ENCODE measurements at regions not wholly inside any gene's neighbourhood (a gene's known extent, or its start where the extent isn't known, plus 50 kb on each side); places are given as distances from the start of the nearest gene placed in this dataset.

- no peaks in the 10 kb centered on the region for H3K9me3 ChIP-seq
- no peaks in the 10 kb centered on the region for H3K4me1 ChIP-seq
- DNase-seq, result no peak
- 81 to 90% methylated on average over 2 of the region's 2 CpGs for WGBS, 2 donors
- TF ChIP-seq POLR2AphosphoS5 (IDR thresholded peaks at IDR 0.05) (no peak), EP300 (IDR thresholded peaks at IDR 0.05) (no peak), CTCF (IDR thresholded peaks at IDR 0.05) (no peak), POLR2A (IDR thresholded peaks at IDR 0.05) (no peak)
- H3K36me3 ChIP-seq, result no peaks in the 10 kb centered on the region
- H3K27me3 ChIP-seq, result no peaks in the 10 kb centered on the region
- intact Hi-C loops (cut with DNase I), result no loop called here
- H3K4me3 ChIP-seq, result no peak overlapping the region
- no peak overlapping the region for H3K27ac ChIP-seq
Measured at GRCh38 chr1:189311915-189312314, 1165.7 kb downstream of the BRINP3 start.

- H3K27ac ChIP-seq, result no peak overlapping the region
- DNase-seq, result no peak
- TF ChIP-seq POLR2AphosphoS5 (IDR thresholded peaks at IDR 0.05), result no peak
- TF ChIP-seq EP300 (IDR thresholded peaks at IDR 0.05), result no peak
- TF ChIP-seq POLR2A (IDR thresholded peaks at IDR 0.05), result no peak
- no peak for TF ChIP-seq CTCF (IDR thresholded peaks at IDR 0.05)
- H3K9me3 ChIP-seq, result no peaks in the 10 kb centered on the region
- no peaks in the 10 kb centered on the region for H3K36me3 ChIP-seq
- intact Hi-C loops (cut with DNase I), result no loop called here
- H3K27me3 ChIP-seq, result no peaks in the 10 kb centered on the region
- no peaks in the 10 kb centered on the region for H3K4me1 ChIP-seq
- no peak overlapping the region for H3K4me3 ChIP-seq
Measured at GRCh38 chr1:189312499-189312898, 1165.2 kb downstream of the BRINP3 start.

GRCh38 chr1:189313488-189313887 is 1164.2 kb downstream of the BRINP3 start:
- intact Hi-C loops (cut with DNase I), result no loop called here
- H3K4me1 ChIP-seq, result no peaks in the 10 kb centered on the region
- TF ChIP-seq EP300 (IDR thresholded peaks at IDR 0.05), result no peak
- TF ChIP-seq POLR2A (IDR thresholded peaks at IDR 0.05), result no peak
- TF ChIP-seq POLR2AphosphoS5 (IDR thresholded peaks at IDR 0.05), result no peak
- TF ChIP-seq CTCF (IDR thresholded peaks at IDR 0.05), result no peak
- DNase-seq, result no peak
- H3K27ac ChIP-seq, result no peak overlapping the region
- no peaks in the 10 kb centered on the region for H3K27me3 ChIP-seq
- H3K9me3 ChIP-seq, result peaks cover 0 to 5% (median 0%) of the 10 kb centered on the region in 4 donors
- H3K36me3 ChIP-seq, result no peaks in the 10 kb centered on the region
- no peak overlapping the region for H3K4me3 ChIP-seq
- 34 to 56% methylated on average over 2 of the region's 2 CpGs for WGBS, 2 donors

- Histone ChIP-seq H3K27me3 (no peaks in the 10 kb centered on the region), H3K9me3 (peaks cover 0 to 5% (median 0%) of the 10 kb centered on the region in 4 donors), H3K4me3 (no peak overlapping the region), H3K4me1 (no peaks in the 10 kb centered on the region), H3K27ac (no peak overlapping the region), H3K36me3 (no peaks in the 10 kb centered on the region)
- no peak for DNase-seq
- intact Hi-C loops (cut with DNase I), result no loop called here
- WGBS, 2 donors, result 62 to 74% methylated on average over 4 of the region's 4 CpGs
- no peak for TF ChIP-seq CTCF (IDR thresholded peaks at IDR 0.05)
- no peak for TF ChIP-seq POLR2AphosphoS5 (IDR thresholded peaks at IDR 0.05)
- no peak for TF ChIP-seq EP300 (IDR thresholded peaks at IDR 0.05)
- TF ChIP-seq POLR2A (IDR thresholded peaks at IDR 0.05), result no peak
Measured at GRCh38 chr1:189315035-189315901, 1162.4 kb downstream of the BRINP3 start.

All from sigmoid colon (tissue), 6 donors.